ENCODE measurements at regions not wholly inside any gene's neighbourhood (a gene's known extent, or its start where the extent isn't known, plus 50 kb on each side); places are given as distances from the start of the nearest gene placed in this dataset.
"Not testable (repeated sequence)": the region's sequence is repeated elsewhere in the genome, so short reads cannot be mapped to it uniquely, and the experiment has no call there.

- TF ChIP-seq CTCF (IDR thresholded peaks at IDR 0.05); NRF1 (IDR thresholded peaks at IDR 0.05; ENCODE audit: low read depth, low read length); ELF1 (IDR thresholded peaks at IDR 0.05); POLR2AphosphoS5 (IDR thresholded peaks at IDR 0.05; ENCODE audit: low read depth, low read length); MAX (IDR thresholded peaks at IDR 0.05; ENCODE audit: low read depth); TAF1 (IDR thresholded peaks at IDR 0.05; ENCODE audit: borderline replicate concordance, low read depth, low read length); PBX3 (IDR thresholded peaks at IDR 0.05); YY1 (IDR thresholded peaks at IDR 0.05; ENCODE audit: low read depth); REST (IDR thresholded peaks at IDR 0.05; ENCODE audit: low read depth, low read length); EP300 (IDR thresholded peaks at IDR 0.05; ENCODE audit: borderline replicate concordance in 1 of 2, low read depth in 1 of 2, low read length in 1 of 2); SIN3A (IDR thresholded peaks at IDR 0.05; ENCODE audit: borderline replicate concordance, low read depth, low read length); EZH2phosphoT487 (IDR thresholded peaks at IDR 0.05; ENCODE audit: borderline replicate concordance, low read depth): not testable (repeated sequence)
Measured at GRCh38 chr12:14696-15095, 51.9 kb upstream of the IQSEC3 start.

Data from SK-N-SH (cell line).